Esophagus squamous epithelium (tissue), 5 donors: ENCODE measurements at regions not wholly inside any gene's neighbourhood (a gene's known extent, or its start where the extent isn't known, plus 50 kb on each side); places are given as distances from the start of the nearest gene placed in this dataset.
A peak's percentile ranks its signal among the peaks of the same experiment; 100 is the strongest.

Source experiments
- DNase-seq: peaks from one replicate; lab custom pipeline; 2025; lab: John Stamatoyannopoulos, UW
- H3K27ac ChIP-seq, 4 donors: fragments of 200-600 bp; sonication (generic); one replicate each; pipeline ENCODE4 v1.5.1; 2016 to 2019; ENCODE audit warnings: mild to moderate bottlenecking in 1 of 4
- H3K27me3 ChIP-seq, 4 donors: fragments of 200-600 bp; sonication (generic); 1 replicate in 3 of 4; 2 replicates in 1 of 4; pipeline versions ENCODE4 v1.5.1 to v1.6.0; 2017 to 2021; ENCODE audit warnings: antibody characterized with exemption in 1 of 4
- H3K36me3 ChIP-seq, 3 donors: fragments of 200-600 bp; sonication (generic); one replicate each; pipeline ENCODE4 v1.5.1; 2016 to 2019
- H3K4me1 ChIP-seq, 3 donors: fragments of 200-600 bp; sonication (generic); one replicate each; pipeline ENCODE4 v1.5.1; 2017 to 2019
- H3K4me3 ChIP-seq, 4 donors: fragments of 200-600 bp; sonication (generic); 1 replicate in 3 of 4; 2 replicates in 1 of 4; pipeline ENCODE4 v1.5.1; 2016 to 2019; ENCODE audit warnings: mild to moderate bottlenecking in 2 of 4, moderate library complexity in 1 of 4
- H3K9me3 ChIP-seq, 3 donors: fragments of 200-600 bp; sonication (generic); one replicate each; pipeline ENCODE4 v1.5.1; 2016 to 2019
- POLR2A ChIP-seq, 4 donors: fragments of 450-650 bp; IDR thresholded peaks; one replicate each; pipeline ENCODE4 v1.6.1; 2017; ENCODE audit warnings: antibody characterized with exemption in 4 of 4, mild to moderate bottlenecking in 4 of 4, moderate library complexity in 3 of 4
- WGBS, 2 donors: methylation state at CpG; one replicate each; pipeline ENCODE4 v1.1.5; 2018; 5-methylcytosine and 5-hydroxymethylcytosine counted together
- intact Hi-C: fragments of 100-400 bp; cut with DNase I; formaldehyde crosslinking; loops from one replicate; pipeline ENCODE4 v1.15.0; 2022
- TF ChIP-seq, protein P1 (sequence below), 6 experiments: fragments of 450-650 bp in 4 of 6; fragments of 200-600 bp in 2 of 6; sonication (generic) in 2 of 6; IDR thresholded peaks; one replicate each; pipeline ENCODE4 v1.5.1; 2016 to 2019; ENCODE audit warnings: antibody characterized with exemption in 6 of 6, mild to moderate bottlenecking in 4 of 6, moderate library complexity in 4 of 6
- donor health status: DM: yes; HTN: yes; CAD: no.

DNA sequence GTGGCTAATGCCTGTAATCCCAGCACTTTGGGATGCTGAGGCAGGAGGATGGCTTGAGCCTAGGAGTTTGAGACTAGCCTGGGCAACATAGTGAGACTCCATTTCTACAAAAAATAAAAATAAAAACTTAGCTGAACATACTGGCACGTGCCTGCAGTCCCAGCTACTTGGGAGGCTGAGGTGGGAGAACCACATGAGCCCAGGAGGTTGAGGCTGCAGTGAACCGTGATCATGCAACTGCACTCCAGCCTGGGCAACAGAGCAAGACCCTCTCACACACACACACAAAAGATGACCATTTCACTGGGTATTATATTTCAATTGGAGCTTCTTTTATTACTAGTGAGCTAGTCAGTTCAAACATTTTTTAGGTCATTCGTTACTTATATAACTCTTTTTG is 116.9 kb upstream of the SLC35F3 start:
- Histone ChIP-seq H3K27ac (no peak overlapping the region), H3K4me1 (no peaks in the 10 kb centered on the region), H3K27me3 (peaks cover 0 to 24% (median 0%) of the 10 kb centered on the region in 4 donors), H3K4me3 (no peak overlapping the region), H3K36me3 (no peaks in the 10 kb centered on the region), H3K9me3 (no peaks in the 10 kb centered on the region)
- TF ChIP-seq, protein P1, sequence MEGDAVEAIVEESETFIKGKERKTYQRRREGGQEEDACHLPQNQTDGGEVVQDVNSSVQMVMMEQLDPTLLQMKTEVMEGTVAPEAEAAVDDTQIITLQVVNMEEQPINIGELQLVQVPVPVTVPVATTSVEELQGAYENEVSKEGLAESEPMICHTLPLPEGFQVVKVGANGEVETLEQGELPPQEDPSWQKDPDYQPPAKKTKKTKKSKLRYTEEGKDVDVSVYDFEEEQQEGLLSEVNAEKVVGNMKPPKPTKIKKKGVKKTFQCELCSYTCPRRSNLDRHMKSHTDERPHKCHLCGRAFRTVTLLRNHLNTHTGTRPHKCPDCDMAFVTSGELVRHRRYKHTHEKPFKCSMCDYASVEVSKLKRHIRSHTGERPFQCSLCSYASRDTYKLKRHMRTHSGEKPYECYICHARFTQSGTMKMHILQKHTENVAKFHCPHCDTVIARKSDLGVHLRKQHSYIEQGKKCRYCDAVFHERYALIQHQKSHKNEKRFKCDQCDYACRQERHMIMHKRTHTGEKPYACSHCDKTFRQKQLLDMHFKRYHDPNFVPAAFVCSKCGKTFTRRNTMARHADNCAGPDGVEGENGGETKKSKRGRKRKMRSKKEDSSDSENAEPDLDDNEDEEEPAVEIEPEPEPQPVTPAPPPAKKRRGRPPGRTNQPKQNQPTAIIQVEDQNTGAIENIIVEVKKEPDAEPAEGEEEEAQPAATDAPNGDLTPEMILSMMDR (IDR thresholded peaks at IDR 0.05) = no peak
- TF ChIP-seq POLR2A (IDR thresholded peaks at IDR 0.05) = no peak
- intact Hi-C loops = loop anchor here (5.0 kb wide), 1 partner anchor 345 kb away; no protein-coding TSS in a partner anchor
- WGBS, 2 donors = 69 to 74% methylated on average over 3 of the region's 3 CpGs
- no peak for DNase-seq

DNA sequence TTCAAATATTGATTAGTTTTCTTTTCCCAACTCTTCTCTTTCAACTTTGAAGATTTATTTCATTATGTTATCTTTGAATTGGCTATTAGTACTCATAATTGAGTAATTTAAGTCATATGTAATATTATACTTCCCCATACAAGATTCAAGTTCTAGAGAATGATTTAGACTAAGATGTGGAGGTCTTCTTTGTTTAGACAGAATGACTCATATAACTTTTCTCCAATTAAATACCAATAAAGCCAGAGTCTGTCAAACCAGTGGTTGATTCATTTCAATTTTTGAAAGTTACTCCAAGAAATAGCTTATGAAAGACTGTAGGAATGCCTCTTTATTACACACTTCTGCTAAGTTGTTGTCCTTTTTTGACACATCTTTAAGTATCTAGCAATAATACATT is 115.8 kb upstream of the SLC35F3 start:
- Histone ChIP-seq H3K27me3 (peaks cover 0 to 24% (median 0%) of the 10 kb centered on the region in 4 donors), H3K36me3 (no peaks in the 10 kb centered on the region), H3K27ac (no peak overlapping the region), H3K9me3 (no peaks in the 10 kb centered on the region), H3K4me1 (no peaks in the 10 kb centered on the region), H3K4me3 (no peak overlapping the region)
- DNase-seq = no peak
- intact Hi-C loops = loop anchor here (5.0 kb wide), 1 partner anchor 346 kb away; no protein-coding TSS in a partner anchor
- TF ChIP-seq, protein P1 (IDR thresholded peaks at IDR 0.05) = no peak
- TF ChIP-seq POLR2A (IDR thresholded peaks at IDR 0.05) = no peak

GRCh38 chr1:233790121-233790520 is 114.4 kb upstream of the SLC35F3 start:
- no peaks in the 10 kb centered on the region for H3K36me3 ChIP-seq
- WGBS, 2 donors = 50 to 63% methylated on average over 3 of the region's 3 CpGs
- no peak overlapping the region for H3K27ac ChIP-seq
- H3K4me3 ChIP-seq = no peak overlapping the region
- DNase-seq = no peak
- H3K27me3 ChIP-seq = peaks cover 0 to 24% (median 0%) of the 10 kb centered on the region in 4 donors
- TF ChIP-seq, protein P1 (IDR thresholded peaks at IDR 0.05) = no peak
- TF ChIP-seq POLR2A (IDR thresholded peaks at IDR 0.05) = no peak
- no peaks in the 10 kb centered on the region for H3K4me1 ChIP-seq
- no peaks in the 10 kb centered on the region for H3K9me3 ChIP-seq
- intact Hi-C loops = no loop called here

GRCh38 chr1:233790662-233791371 is 113.7 kb upstream of the SLC35F3 start:
- Histone ChIP-seq H3K36me3 (no peaks in the 10 kb centered on the region), H3K27me3 (peaks cover 0 to 24% (median 0%) of the 10 kb centered on the region in 4 donors), H3K9me3 (no peaks in the 10 kb centered on the region), H3K27ac (no peak overlapping the region), H3K4me3 (no peak overlapping the region), H3K4me1 (no peaks in the 10 kb centered on the region)
- 32% methylated on average over 8 of the region's 8 CpGs for WGBS, 2 donors
- TF ChIP-seq POLR2A (IDR thresholded peaks at IDR 0.05) = no peak
- TF ChIP-seq, protein P1 (IDR thresholded peaks at IDR 0.05) = peak; percentile 37 to 93 (median 84)
- DNase-seq = no peak
- intact Hi-C loops = no loop called here

DNA sequence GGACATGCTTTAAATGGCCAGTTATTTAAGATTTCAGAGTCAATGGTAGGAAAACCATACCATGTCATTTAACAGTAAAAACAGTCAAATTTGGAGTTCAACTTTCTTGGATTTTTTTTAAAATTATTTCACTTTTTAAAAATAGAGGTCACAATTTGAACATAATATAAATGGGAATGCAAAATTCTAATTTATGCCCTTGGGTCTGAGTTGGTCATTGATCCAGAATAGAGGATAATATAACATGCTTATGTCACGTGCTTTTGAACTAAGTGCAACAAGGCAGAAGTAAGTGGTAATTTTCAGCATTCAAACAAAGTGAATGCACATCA is 113.1 kb upstream of the SLC35F3 start:
- Histone ChIP-seq H3K9me3 (no peaks in the 10 kb centered on the region), H3K4me1 (no peaks in the 10 kb centered on the region), H3K4me3 (no peak overlapping the region), H3K36me3 (no peaks in the 10 kb centered on the region), H3K27me3 (peaks cover 0 to 24% (median 0%) of the 10 kb centered on the region in 4 donors), H3K27ac (no peak overlapping the region)
- DNase-seq = no peak
- 4 to 10% methylated on average over 1 of the region's 1 CpG for WGBS, 2 donors
- TF ChIP-seq, protein P1 (IDR thresholded peaks at IDR 0.05) = no peak
- TF ChIP-seq POLR2A (IDR thresholded peaks at IDR 0.05) = no peak
- intact Hi-C loops = no loop called here
